Left ventricle myocardium superior (tissue), 1 donor: ENCODE measurements at regions not wholly inside any gene's neighbourhood (a gene's known extent, or its start where the extent isn't known, plus 50 kb on each side); places are given as distances from the start of the nearest gene placed in this dataset.
"Not testable (repeated sequence)": the region's sequence is repeated elsewhere in the genome, so short reads cannot be mapped to it uniquely, and the experiment has no call there.

Experiments used
- ATAC-seq: fragments of 200-7000 bp; cut with Tn5 transposase; one replicate; pipeline ENCODE4 v1.9.1; 2020; ENCODE audit warnings: mild to moderate bottlenecking, moderate library complexity
- DNase-seq: peaks from one replicate; pipeline ENCODE4 v3.0.0-alpha.2; 2020
- intact Hi-C: fragments of 100-400 bp; cut with micrococcal nuclease; formaldehyde crosslinking; loops from one replicate; pipeline ENCODE4 v1.11.0; 2022
- donor health status: DM: no; HTN: yes; CAD: no; lungs with severe emphysema.

DNA sequence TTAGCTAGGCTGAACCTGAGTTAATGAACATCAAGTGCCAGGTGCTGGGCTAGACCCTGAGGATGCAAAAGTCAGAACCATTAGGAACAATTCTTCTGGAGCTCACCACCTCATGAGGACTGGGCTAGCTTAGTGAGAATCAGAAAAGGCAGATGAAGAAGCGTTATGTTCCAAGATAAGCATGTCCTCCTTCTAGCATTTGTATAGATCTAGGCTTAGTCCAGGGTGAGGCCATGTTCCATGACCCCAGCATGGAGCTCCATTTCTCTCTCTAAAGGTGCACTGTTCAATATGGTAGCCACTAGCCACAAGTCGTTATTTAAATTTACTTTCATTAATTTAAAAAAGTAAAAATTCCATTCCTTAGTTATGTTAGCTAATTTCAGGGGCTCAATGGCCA, 365.3 kb upstream of the CCL2 start:
- intact Hi-C loops: loop anchor here (10.0 kb wide), 1 partner anchor 55 kb away; no protein-coding TSS in a partner anchor
- no peak for DNase-seq
- no peak for ATAC-seq

DNA sequence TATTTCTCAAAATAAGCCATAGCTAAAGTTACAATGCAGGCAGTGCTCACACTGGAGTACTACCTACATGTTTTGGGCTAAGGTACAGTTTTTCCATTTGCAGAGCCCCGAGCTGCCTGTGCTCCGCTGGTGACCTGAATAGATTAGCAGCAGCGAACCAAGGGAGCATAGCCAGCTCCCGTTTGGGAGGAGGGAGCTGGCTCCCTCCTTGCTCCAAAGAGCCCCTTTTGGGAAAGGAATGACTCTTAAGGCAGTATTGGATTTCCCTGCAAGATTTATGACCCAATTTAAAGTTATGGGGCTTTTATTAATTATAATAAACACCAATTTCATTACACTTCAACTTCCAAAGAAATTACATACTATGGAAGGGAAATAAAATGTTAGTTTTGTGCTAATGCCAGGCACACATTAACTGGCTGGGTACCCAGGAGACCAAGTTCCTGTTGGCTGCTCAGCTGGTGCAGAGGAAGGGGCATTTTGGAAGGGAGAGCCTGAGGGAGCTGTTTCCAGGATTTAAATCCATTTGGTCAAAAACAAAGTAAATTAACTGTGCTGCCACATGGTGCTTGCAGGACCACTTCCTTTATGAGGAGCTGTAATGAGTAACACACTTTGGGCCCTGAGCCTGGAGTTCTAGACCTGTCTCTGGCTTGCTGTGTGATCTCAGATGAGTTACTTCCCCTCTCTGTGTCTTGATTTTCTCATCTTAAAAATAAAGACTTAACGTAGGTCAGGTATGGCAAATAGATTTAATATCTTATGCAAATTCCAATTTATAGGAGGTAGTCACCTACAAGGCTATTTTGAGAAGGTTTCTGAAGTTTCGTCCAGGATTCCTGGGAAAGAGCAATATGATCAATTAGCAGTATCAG, 362.1 kb upstream of the CCL2 start:
- intact Hi-C loops: no loop called here
- ATAC-seq: no peak
- DNase-seq: no peak

DNA sequence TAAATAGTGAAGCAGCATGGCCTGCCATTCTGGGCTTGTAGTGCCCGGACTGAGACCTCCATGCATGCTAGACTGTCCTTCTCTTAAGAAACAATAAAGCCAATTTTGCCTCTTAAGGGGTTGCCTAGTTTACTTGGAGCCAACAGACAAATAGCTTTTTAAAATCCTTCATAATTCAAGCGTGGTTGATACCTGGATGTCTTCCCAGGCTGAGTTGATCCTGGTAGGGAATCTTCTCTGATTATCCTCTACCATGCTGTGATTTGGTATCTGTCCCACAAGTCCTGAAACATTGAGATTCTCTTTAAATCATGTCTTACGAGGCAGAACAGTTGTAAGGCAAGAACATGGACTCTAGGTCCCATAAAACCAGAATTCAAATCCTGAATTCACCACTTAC, 359.6 kb upstream of the CCL2 start:
- ATAC-seq: no peak
- intact Hi-C loops: no loop called here

DNA sequence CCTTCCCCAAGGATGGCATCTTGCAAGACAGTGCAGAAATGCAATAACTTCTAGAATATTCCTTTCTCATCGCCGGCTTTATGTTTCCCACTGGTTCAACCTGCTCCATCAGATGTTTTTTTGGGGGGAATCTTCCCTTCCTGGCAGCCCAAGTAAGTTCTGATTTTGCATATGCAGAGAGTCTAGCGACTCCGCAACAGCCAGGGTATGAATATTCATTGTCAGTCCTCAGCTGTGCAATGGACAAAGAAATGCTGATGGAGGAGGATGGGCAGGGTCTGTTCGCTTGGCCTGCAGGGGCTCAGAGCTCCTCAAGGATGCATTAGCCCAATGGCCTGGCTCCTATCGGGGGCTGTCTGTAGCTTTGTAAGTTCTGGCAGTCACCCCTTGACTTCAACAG, 358.8 kb upstream of the CCL2 start:
- intact Hi-C loops: no loop called here
- no peak for DNase-seq
- ATAC-seq: no peak

More for the DNA sequence above, 359.6 kb upstream of the CCL2 start:
- DNase-seq: no peak

GRCh38 chr17:33901085-33901484, 354.0 kb upstream of the CCL2 start:
- ATAC-seq (no peak), DNase-seq (no peak)
- intact Hi-C loops: no loop called here

GRCh38 chr17:33902901-33903449, 352.1 kb upstream of the CCL2 start:
- DNase-seq: no peak
- intact Hi-C loops: no loop called here
- no peak for ATAC-seq

- no peak for DNase-seq
- intact Hi-C loops: no loop called here
- no peak for ATAC-seq
Observed at GRCh38 chr17:33904476-33904875, 350.6 kb upstream of the CCL2 start.

- no peak for DNase-seq
- no peak for ATAC-seq
- intact Hi-C loops: no loop called here
Observed at GRCh38 chr17:33905338-33905800, 349.7 kb upstream of the CCL2 start.

DNA sequence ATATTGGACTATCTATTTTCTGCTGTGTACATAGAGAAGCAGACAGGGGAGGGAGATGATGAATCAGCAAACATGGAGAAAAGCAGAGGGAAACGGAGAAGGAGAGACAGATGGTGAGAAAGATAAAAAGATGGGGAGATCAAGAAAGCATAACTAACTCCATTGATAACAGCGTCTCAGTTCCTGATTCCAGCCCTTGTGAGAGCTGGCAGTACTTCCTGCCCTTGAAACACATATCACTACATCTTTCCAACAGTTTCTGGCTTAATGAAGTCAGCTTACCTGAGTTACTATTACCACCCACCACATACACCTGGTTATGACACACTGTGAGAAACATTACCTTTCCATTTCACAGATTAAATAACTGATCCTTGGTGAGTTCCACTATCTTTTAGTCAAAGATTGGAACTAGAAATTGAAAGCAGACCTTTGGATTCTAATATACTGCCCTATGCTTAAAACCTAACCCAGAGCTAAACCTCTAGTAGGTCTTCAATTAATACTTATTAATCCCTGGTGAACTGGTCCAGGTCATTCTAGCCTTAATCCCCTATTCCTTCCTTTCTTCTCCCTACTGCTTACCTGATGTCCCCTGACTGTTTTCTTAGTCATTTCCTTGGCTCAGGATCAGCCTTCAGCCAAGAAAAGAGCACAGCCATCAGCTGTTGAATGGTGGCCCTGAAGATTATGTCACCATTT, 346.6 kb upstream of the CCL2 start:
- no peak for DNase-seq
- intact Hi-C loops: no loop called here
- ATAC-seq: no peak

GRCh38 chr17:33910200-33910857, 344.8 kb upstream of the CCL2 start:
- no peak for ATAC-seq
- intact Hi-C loops: no loop called here
- DNase-seq: no peak

DNA sequence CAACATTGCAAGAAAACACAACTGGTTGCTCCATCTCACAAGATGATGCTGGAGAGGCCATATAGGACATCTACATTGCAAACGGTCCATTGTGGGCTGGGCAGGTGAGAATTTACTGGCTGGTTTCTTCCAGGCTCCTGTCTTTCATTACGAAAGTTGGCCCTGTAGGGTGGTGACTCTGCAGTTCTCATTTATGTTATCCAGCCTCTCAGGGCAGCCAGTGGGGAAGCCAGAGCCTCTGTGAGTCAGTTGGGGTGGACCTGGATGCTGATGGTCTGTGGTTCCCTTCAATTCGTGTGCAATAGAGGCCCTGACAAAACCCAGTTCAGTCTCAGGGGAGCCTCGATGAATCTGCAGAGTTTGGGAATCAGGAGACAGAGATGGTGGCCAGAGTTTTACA, 341.0 kb upstream of the CCL2 start:
- intact Hi-C loops: no loop called here
- no peak for DNase-seq
- ATAC-seq: no peak

GRCh38 chr17:33922971-33923370, 332.1 kb upstream of the CCL2 start:
- DNase-seq (no peak), ATAC-seq (no peak)
- intact Hi-C loops: loop anchor here (10.0 kb wide), 1 partner anchor 232 kb away; no protein-coding TSS in a partner anchor

GRCh38 chr17:33924104-33924503, 331.0 kb upstream of the CCL2 start:
- ATAC-seq (no peak), DNase-seq (no peak)
- intact Hi-C loops: loop anchor here (10.0 kb wide), 1 partner anchor 231 kb away; no protein-coding TSS in a partner anchor

GRCh38 chr17:33925649-33926048, 329.4 kb upstream of the CCL2 start:
- DNase-seq (no peak), ATAC-seq (no peak)
- intact Hi-C loops: loop anchor here (10.0 kb wide), 1 partner anchor 229 kb away; no protein-coding TSS in a partner anchor

- ATAC-seq (no peak), DNase-seq (no peak)
- intact Hi-C loops: loop anchor here (10.0 kb wide), 1 partner anchor 227 kb away; no protein-coding TSS in a partner anchor
Observed at GRCh38 chr17:33927732-33928133, 327.4 kb upstream of the CCL2 start.

GRCh38 chr17:33929181-33929724, 325.8 kb upstream of the CCL2 start:
- ATAC-seq (no peak), DNase-seq (no peak)
- intact Hi-C loops: loop anchor here (10.0 kb wide), 1 partner anchor 226 kb away; no protein-coding TSS in a partner anchor

DNA sequence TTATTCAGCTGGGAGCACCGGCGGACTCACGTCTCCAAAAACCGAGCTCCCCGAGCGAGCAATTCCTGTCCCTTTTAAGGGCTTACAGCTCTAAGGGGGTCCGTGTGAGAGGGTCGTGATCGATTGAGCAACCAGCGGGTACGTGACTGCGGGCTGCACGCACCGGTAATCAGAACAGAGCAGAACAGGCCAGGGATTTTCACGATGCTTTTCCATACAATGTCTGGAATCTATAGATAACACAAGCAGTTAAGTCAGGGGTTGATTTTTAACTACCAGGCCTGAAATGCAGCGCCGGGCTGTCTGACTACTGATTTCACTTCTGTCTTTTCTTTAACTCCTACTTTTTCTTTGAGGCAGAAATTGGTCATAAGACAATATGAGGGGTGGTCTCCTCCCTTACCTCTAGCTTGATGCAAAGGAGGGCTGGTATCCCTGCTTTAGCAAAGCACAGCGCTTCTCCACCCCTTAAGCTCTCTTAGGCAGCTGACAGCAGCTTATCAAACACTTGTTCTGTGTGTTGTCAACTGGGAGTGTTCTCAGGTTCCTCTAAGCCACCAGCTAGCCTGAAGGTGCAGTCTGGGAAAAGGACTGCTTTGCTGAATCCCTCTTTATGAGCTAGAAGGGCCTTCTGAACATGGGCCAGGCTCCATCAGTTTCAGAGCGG, 323.8 kb upstream of the CCL2 start:
- intact Hi-C loops: loop anchor here (10.0 kb wide), 1 partner anchor 54 kb away; no protein-coding TSS in a partner anchor
- DNase-seq: not testable (repeated sequence)
- ATAC-seq: peak; percentile 62

DNA sequence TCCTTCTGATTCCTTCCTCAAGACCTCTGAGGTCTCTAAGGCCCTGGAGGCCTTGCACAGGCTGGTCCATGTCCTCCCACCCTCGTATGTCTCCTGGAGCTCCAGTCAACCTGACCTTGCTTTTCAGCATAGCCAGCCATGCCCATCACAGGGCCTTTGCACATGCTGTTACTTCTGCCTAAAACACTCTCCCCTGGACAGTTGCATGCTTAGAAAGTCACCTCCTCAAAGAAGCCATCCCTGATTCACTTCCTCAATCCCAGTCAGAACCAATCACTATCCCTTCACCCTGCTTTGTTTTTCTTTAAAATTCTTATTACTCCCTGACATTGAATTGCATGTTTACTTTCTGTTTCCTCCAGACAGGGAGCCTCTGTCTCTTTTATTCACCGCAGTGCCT, 322.1 kb upstream of the CCL2 start:
- intact Hi-C loops: loop anchor here (10.0 kb wide), 1 partner anchor 52 kb away; no protein-coding TSS in a partner anchor
- ATAC-seq (no peak), DNase-seq (no peak)
